ENCODE measurements at regions not wholly inside any gene's neighbourhood (a gene's known extent, or its start where the extent isn't known, plus 50 kb on each side); places are given as distances from the start of the nearest gene placed in this dataset.

DNA sequence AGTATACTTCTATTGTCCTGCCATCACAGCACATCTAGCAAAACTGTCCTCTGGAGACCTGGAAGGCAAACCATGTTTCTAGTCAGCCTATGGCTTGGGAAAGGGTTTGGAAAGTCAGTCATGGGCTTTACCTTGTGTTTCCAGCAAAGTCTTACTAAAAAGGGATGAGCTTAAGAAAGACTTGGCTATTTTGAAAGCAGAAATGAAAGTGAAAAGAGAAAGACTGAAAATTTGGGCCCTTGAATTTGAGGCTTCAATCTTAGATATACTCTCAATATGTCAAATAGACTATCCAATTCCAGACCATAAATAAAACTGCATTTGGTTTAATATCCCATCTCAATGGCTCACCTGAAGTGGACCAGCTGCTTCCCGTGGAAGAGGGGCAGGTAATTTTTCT lies 127.9 kb downstream of the ZNF330 start:
- TF ChIP-seq, protein P1, sequence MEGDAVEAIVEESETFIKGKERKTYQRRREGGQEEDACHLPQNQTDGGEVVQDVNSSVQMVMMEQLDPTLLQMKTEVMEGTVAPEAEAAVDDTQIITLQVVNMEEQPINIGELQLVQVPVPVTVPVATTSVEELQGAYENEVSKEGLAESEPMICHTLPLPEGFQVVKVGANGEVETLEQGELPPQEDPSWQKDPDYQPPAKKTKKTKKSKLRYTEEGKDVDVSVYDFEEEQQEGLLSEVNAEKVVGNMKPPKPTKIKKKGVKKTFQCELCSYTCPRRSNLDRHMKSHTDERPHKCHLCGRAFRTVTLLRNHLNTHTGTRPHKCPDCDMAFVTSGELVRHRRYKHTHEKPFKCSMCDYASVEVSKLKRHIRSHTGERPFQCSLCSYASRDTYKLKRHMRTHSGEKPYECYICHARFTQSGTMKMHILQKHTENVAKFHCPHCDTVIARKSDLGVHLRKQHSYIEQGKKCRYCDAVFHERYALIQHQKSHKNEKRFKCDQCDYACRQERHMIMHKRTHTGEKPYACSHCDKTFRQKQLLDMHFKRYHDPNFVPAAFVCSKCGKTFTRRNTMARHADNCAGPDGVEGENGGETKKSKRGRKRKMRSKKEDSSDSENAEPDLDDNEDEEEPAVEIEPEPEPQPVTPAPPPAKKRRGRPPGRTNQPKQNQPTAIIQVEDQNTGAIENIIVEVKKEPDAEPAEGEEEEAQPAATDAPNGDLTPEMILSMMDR (IDR thresholded peaks at IDR 0.05), result no peak
- TF ChIP-seq POLR2A (IDR thresholded peaks at IDR 0.05), result no peak

Data from thyroid gland (tissue), 4 donors.